K562 (cell line): ENCODE measurements at regions not wholly inside any gene's neighbourhood (a gene's known extent, or its start where the extent isn't known, plus 50 kb on each side); places are given as distances from the start of the nearest gene placed in this dataset.

Experiments used
- CTCF ChIP-seq, 3 experiments: IDR thresholded peaks in 2 of 3; conservative IDR thresholded peaks in 1 of 3; 2 replicates each; pipeline ENCODE4 v1.5.1; 2011 to 2012; ENCODE audit warnings: low read length in 3 of 3, mild to moderate bottlenecking in 3 of 3, control low read depth in 2 of 3, improper control_type of control experiment in 1 of 3, inconsistent platforms in 1 of 3, low read depth in 1 of 3, mixed read lengths in 1 of 3, moderate library complexity in 1 of 3; ENCODE audit not compliant: insufficient read depth in 2 of 3
- E2F3 ChIP-seq: fragments of 250-450 bp; sonication (Bioruptor Pico); IDR thresholded peaks from 2 replicates; pipeline ENCODE4 v1.4.0; 2020; ENCODE audit warnings: mild to moderate bottlenecking
- EZH2 ChIP-seq: IDR thresholded peaks from 2 replicates; pipeline ENCODE4 v1.6.1; 2012; ENCODE audit warnings: low read depth, mild to moderate bottlenecking, inconsistent platforms, low read length, borderline replicate concordance
- HNRNPH1 ChIP-seq: fragments of 200-400 bp; formaldehyde crosslinking; optimal IDR thresholded peaks from 2 replicates; pipeline ENCODE3; 2017; ENCODE audit warnings: low read depth, mild to moderate bottlenecking, low read length, moderate library complexity
- PHB ChIP-seq: fragments of 250-450 bp; sonication (Bioruptor Pico); IDR thresholded peaks from 2 replicates; pipeline ENCODE4 v1.5.0; 2021
- POLR2H ChIP-seq: IDR thresholded peaks from 2 replicates; pipeline ENCODE4 v1.6.1; 2016; ENCODE audit warnings: missing genetic modification characterization, low read depth, mild to moderate bottlenecking, control low read depth, missing compliant biosample characterization, moderate library complexity
- SAFB2 ChIP-seq: fragments of 200-400 bp; formaldehyde crosslinking; IDR thresholded peaks from 2 replicates; pipeline ENCODE4 v1.6.1; 2018; ENCODE audit warnings: borderline replicate concordance, low read length, low read depth, moderate library complexity; ENCODE audit not compliant: severe bottlenecking
- SIN3A ChIP-seq, 2 experiments: fragments of 150-350 bp in 1 of 2; IDR thresholded peaks; 2 replicates each; pipeline ENCODE4 v1.6.1; 2011 to 2016; ENCODE audit warnings: borderline replicate concordance in 2 of 2, low read depth in 2 of 2, low read length in 2 of 2, mild to moderate bottlenecking in 2 of 2, moderate library complexity in 2 of 2; ENCODE audit not compliant: control insufficient read depth in 1 of 2
- SIX5 ChIP-seq, 2 experiments: IDR thresholded peaks; 2 replicates each; pipeline ENCODE4 v1.6.1; 2011; ENCODE audit warnings: low read length in 2 of 2, borderline replicate concordance in 1 of 2, low read depth in 1 of 2, mild to moderate bottlenecking in 1 of 2, moderate library complexity in 1 of 2; ENCODE audit not compliant: insufficient read depth in 1 of 2
- SMC3 ChIP-seq: conservative IDR thresholded peaks from 2 replicates; pipeline ENCODE4 v1.6.1; 2011; ENCODE audit warnings: low read depth, low read length, improper control_type of control experiment; ENCODE audit not compliant: insufficient read depth
- TAF1 ChIP-seq: IDR thresholded peaks from 2 replicates; pipeline ENCODE4 v1.6.1; 2011; ENCODE audit warnings: mild to moderate bottlenecking, low read length, moderate library complexity; ENCODE audit not compliant: insufficient read depth, control insufficient read depth, severe bottlenecking; ENCODE audit errors: extremely low read depth
- TBL1XR1 ChIP-seq, 2 experiments: IDR thresholded peaks; 2 replicates each; pipeline ENCODE4 v1.6.1; 2012; ENCODE audit warnings: improper control_type of control experiment in 2 of 2, low read length in 2 of 2, mild to moderate bottlenecking in 1 of 2
- TBP ChIP-seq: optimal IDR thresholded peaks from 2 replicates; pipeline ENCODE3; 2011; ENCODE audit warnings: low read depth, low read length, improper control_type of control experiment
- VEZF1 ChIP-seq: fragments of 200-800 bp; sonication (Bioruptor generic); IDR thresholded peaks from 2 replicates; pipeline ENCODE4 v1.6.1; 2017; ENCODE audit warnings: missing genetic modification characterization, missing compliant biosample characterization
- ZBTB26 ChIP-seq: fragments of 450-650 bp; formaldehyde crosslinking; IDR thresholded peaks from 2 replicates; pipeline ENCODE4 v1.4.0; 2022; ENCODE audit warnings: missing genetic modification characterization
- ZNF778 ChIP-seq: fragments of 450-650 bp; formaldehyde crosslinking; IDR thresholded peaks from 2 replicates; pipeline ENCODE4 v1.4.0; 2020; ENCODE audit warnings: mild to moderate bottlenecking, moderate library complexity
- TF ChIP-seq, protein P1 (sequence below): fragments of 250-450 bp; sonication (Bioruptor Pico); IDR thresholded peaks from 2 replicates; pipeline ENCODE4 v1.8.0; 2022; ENCODE audit warnings: inconsistent platforms
- TF ChIP-seq, protein P2 (sequence below): fragments of 450-650 bp; IDR thresholded peaks from 2 replicates; pipeline ENCODE4 v1.6.1; 2014; ENCODE audit warnings: low read depth, mild to moderate bottlenecking, moderate library complexity, borderline replicate concordance

GRCh38 chr7:65269150-65269856, 104.4 kb upstream of the ZNF92 start (continued):
- TF ChIP-seq HNRNPH1 (no peak), EZH2 (no peak), POLR2H (tag) (peak; percentile 43), E2F3 (no peak), TBP (peak; percentile 67), ZNF778 (CRISPR knock-in tag) (no peak), SMC3 (no peak), SIX5 (IDR thresholded peaks at IDR 0.05; ENCODE audit: borderline replicate concordance in 1 of 2, insufficient read depth in 1 of 2, low read depth in 1 of 2, low read length in 2 of 2) (no peak), SAFB2 (no peak), VEZF1 (CRISPR knock-in tag) (no peak), TAF1 (peak; percentile 53), SIN3A (IDR thresholded peaks at IDR 0.05; ENCODE audit: borderline replicate concordance in 2 of 2, control insufficient read depth in 1 of 2, low read depth in 2 of 2, low read length in 2 of 2) (no peak; a peak in 1 of 4 replicates), PHB (CRISPR knock-in tag) (no peak), TBL1XR1 (IDR thresholded peaks at IDR 0.05; ENCODE audit: low read length in 2 of 2) (no peak), CTCF (IDR thresholded peaks at IDR 0.05 in 2 of 3, conservative IDR thresholded peaks at IDR 0.05 in 1 of 3; ENCODE audit: insufficient read depth in 2 of 3, low read depth in 1 of 3, low read length in 3 of 3) (no peak), ZBTB26 (CRISPR knock-in tag) (no peak)
- TF ChIP-seq, protein P1, sequence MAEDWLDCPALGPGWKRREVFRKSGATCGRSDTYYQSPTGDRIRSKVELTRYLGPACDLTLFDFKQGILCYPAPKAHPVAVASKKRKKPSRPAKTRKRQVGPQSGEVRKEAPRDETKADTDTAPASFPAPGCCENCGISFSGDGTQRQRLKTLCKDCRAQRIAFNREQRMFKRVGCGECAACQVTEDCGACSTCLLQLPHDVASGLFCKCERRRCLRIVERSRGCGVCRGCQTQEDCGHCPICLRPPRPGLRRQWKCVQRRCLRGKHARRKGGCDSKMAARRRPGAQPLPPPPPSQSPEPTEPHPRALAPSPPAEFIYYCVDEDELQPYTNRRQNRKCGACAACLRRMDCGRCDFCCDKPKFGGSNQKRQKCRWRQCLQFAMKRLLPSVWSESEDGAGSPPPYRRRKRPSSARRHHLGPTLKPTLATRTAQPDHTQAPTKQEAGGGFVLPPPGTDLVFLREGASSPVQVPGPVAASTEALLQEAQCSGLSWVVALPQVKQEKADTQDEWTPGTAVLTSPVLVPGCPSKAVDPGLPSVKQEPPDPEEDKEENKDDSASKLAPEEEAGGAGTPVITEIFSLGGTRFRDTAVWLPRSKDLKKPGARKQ: no peak
- TF ChIP-seq, protein P2, sequence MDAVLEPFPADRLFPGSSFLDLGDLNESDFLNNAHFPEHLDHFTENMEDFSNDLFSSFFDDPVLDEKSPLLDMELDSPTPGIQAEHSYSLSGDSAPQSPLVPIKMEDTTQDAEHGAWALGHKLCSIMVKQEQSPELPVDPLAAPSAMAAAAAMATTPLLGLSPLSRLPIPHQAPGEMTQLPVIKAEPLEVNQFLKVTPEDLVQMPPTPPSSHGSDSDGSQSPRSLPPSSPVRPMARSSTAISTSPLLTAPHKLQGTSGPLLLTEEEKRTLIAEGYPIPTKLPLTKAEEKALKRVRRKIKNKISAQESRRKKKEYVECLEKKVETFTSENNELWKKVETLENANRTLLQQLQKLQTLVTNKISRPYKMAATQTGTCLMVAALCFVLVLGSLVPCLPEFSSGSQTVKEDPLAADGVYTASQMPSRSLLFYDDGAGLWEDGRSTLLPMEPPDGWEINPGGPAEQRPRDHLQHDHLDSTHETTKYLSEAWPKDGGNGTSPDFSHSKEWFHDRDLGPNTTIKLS: 0 out of 2 replicates have a peak, but pooled peaks have one; percentile 12
